Endodermal cell (in vitro differentiated cells): ENCODE measurements at regions not wholly inside any gene's neighbourhood (a gene's known extent, or its start where the extent isn't known, plus 50 kb on each side); places are given as distances from the start of the nearest gene placed in this dataset.

ENCODE experiments used
- DNase-seq: peaks from one replicate; pipeline ENCODE4 v3.0.0-alpha.2; 2017
- H3K27ac ChIP-seq: 2 replicates; pipeline ENCODE4 v1.5.1; 2013; ENCODE audit warnings: mild to moderate bottlenecking, low read depth, low read length, moderate library complexity
- H3K27me3 ChIP-seq: 2 replicates; pipeline ENCODE4 v1.6.1; 2013; ENCODE audit warnings: mild to moderate bottlenecking, low read length, moderate library complexity; ENCODE audit not compliant: insufficient read depth, control insufficient read depth, poor library complexity, severe bottlenecking
- H3K36me3 ChIP-seq: 2 replicates; pipeline ENCODE4 v1.7.0; 2013; ENCODE audit warnings: mild to moderate bottlenecking, low read length, moderate library complexity; ENCODE audit not compliant: control insufficient read depth, insufficient read depth
- H3K4me1 ChIP-seq: one replicate; pipeline ENCODE4 v1.7.0; 2013; ENCODE audit warnings: low read length; ENCODE audit not compliant: control insufficient read depth, insufficient read depth
- H3K4me3 ChIP-seq: 2 replicates; pipeline ENCODE4 v1.5.1; 2013; ENCODE audit warnings: mild to moderate bottlenecking, low read length, moderate library complexity
- H3K9ac ChIP-seq: 2 replicates; pipeline ENCODE4 v1.6.1; 2013; ENCODE audit warnings: mild to moderate bottlenecking, low read length, moderate library complexity; ENCODE audit not compliant: poor library complexity, severe bottlenecking; ENCODE audit errors: extremely low read depth
- H3K9me3 ChIP-seq: 2 replicates; pipeline ENCODE4 v1.6.1; 2013; ENCODE audit warnings: mild to moderate bottlenecking, low read length, moderate library complexity; ENCODE audit not compliant: control insufficient read depth
- H3K27ac Mint-ChIP-seq: 2 replicates; pipeline ENCODE4 v1.8.0; 2020; ENCODE audit warnings: mixed read lengths
- H3K27me3 Mint-ChIP-seq: 2 replicates; pipeline ENCODE4 v1.8.0; 2021; ENCODE audit warnings: mild to moderate bottlenecking, mixed read lengths; ENCODE audit not compliant: insufficient read depth
- H3K36me3 Mint-ChIP-seq: 2 replicates; pipeline ENCODE4 v1.8.0; 2020; ENCODE audit warnings: low read depth, mixed read lengths
- H3K4me1 Mint-ChIP-seq: 2 replicates; pipeline ENCODE4 v1.8.0; 2020; ENCODE audit warnings: mixed read lengths
- H3K4me3 Mint-ChIP-seq: 2 replicates; pipeline ENCODE4 v1.8.0; 2020; ENCODE audit warnings: mild to moderate bottlenecking, moderate library complexity, mixed read lengths
- H3K9me3 Mint-ChIP-seq: 2 replicates; pipeline ENCODE4 v1.8.0; 2020; ENCODE audit warnings: mild to moderate bottlenecking, mixed read lengths
- CTCF ChIP-seq: fragments of 200-600 bp; sonication (generic); conservative IDR thresholded peaks from 2 replicates; pipeline ENCODE4 v1.5.0; 2021; ENCODE audit warnings: antibody characterized with exemption, mild to moderate bottlenecking
- WGBS, 2 experiments: methylation state at CpG; one replicate each; pipeline versions ENCODE4 v1.1.5 to v1.1.7; 2013; ENCODE audit warnings: missing lambda C conversion rate in 2 of 2, mixed read lengths in 1 of 2; ENCODE audit not compliant: insufficient coverage in 1 of 2, insufficient read length in 1 of 2; 5-methylcytosine and 5-hydroxymethylcytosine counted together

GRCh38 chr2:40592218-40592617 is 140.3 kb upstream of the SLC8A1 start:
- 29 to 65% methylated on average over 1 to 2 of the region's 2 CpGs for WGBS, 2 experiments
- H3K4me1 Mint-ChIP-seq, result peaks cover 5% of the 10 kb centered on the region
- H3K36me3 Mint-ChIP-seq, result no peaks in the 10 kb centered on the region
- Histone ChIP-seq H3K9ac (no peak overlapping the region), H3K9me3 (no peaks in the 10 kb centered on the region), H3K4me1 (no peaks in the 10 kb centered on the region), H3K36me3 (no peaks in the 10 kb centered on the region), H3K4me3 (no peak overlapping the region), H3K27me3 (no peaks in the 10 kb centered on the region), H3K27ac (no peak overlapping the region)
- DNase-seq, result no peak
- no peak for TF ChIP-seq CTCF
- H3K27me3 Mint-ChIP-seq, result no peaks in the 10 kb centered on the region
- no peak overlapping the region for H3K4me3 Mint-ChIP-seq
- H3K9me3 Mint-ChIP-seq, result no peaks in the 10 kb centered on the region
- no peak overlapping the region for H3K27ac Mint-ChIP-seq

GRCh38 chr2:40606862-40607261 is 155.0 kb upstream of the SLC8A1 start:
- H3K27ac ChIP-seq, result no peak overlapping the region
- no peak overlapping the region for H3K4me3 ChIP-seq
- Mint-ChIP-seq H3K9me3 (no peaks in the 10 kb centered on the region), H3K36me3 (no peaks in the 10 kb centered on the region), H3K4me3 (no peak overlapping the region), H3K27ac (no peak overlapping the region), H3K4me1 (no peaks in the 10 kb centered on the region), H3K27me3 (no peaks in the 10 kb centered on the region)
- WGBS, 2 experiments, result 92 to 100% methylated on average over 1 to 4 of the region's 4 CpGs
- no peak for DNase-seq
- no peaks in the 10 kb centered on the region for H3K27me3 ChIP-seq
- no peak overlapping the region for H3K9ac ChIP-seq
- TF ChIP-seq CTCF, result no peak
- no peaks in the 10 kb centered on the region for H3K36me3 ChIP-seq
- no peaks in the 10 kb centered on the region for H3K9me3 ChIP-seq
- H3K4me1 ChIP-seq, result no peaks in the 10 kb centered on the region

GRCh38 chr2:40611196-40611595 is 159.3 kb upstream of the SLC8A1 start:
- Mint-ChIP-seq H3K27me3 (no peaks in the 10 kb centered on the region), H3K4me1 (no peaks in the 10 kb centered on the region), H3K4me3 (no peak overlapping the region), H3K27ac (no peak overlapping the region), H3K36me3 (no peaks in the 10 kb centered on the region), H3K9me3 (no peaks in the 10 kb centered on the region)
- DNase-seq, result no peak
- H3K9ac ChIP-seq, result no peak overlapping the region
- no peaks in the 10 kb centered on the region for H3K27me3 ChIP-seq
- H3K9me3 ChIP-seq, result no peaks in the 10 kb centered on the region
- 96 to 100% methylated on average over 1 to 4 of the region's 4 CpGs for WGBS, 2 experiments
- H3K36me3 ChIP-seq, result no peaks in the 10 kb centered on the region
- H3K27ac ChIP-seq, result no peak overlapping the region
- no peak for TF ChIP-seq CTCF
- no peaks in the 10 kb centered on the region for H3K4me1 ChIP-seq
- H3K4me3 ChIP-seq, result no peak overlapping the region
